Heart left ventricle (tissue), 16 donors: ENCODE measurements at regions not wholly inside any gene's neighbourhood (a gene's known extent, or its start where the extent isn't known, plus 50 kb on each side); places are given as distances from the start of the nearest gene placed in this dataset.

Experiments used
- ATAC-seq, 4 donors: fragments of 200-7000 bp; cut with Tn5 transposase; one replicate each; pipeline ENCODE4 v1.9.1; 2020 to 2022; ENCODE audit warnings: moderate library complexity in 4 of 4, mild to moderate bottlenecking in 3 of 4, moderate number of reproducible peaks in 1 of 4
- DNase-seq, 5 donors: peaks; one replicate each; pipeline ENCODE4 v3.0.0-alpha.2; 2020
- H3K27ac ChIP-seq, 12 donors: fragments of 200-600 bp; sonication (generic) in 4 of 12; one replicate each; pipeline versions ENCODE4 v1.5.0 to v1.8.0; 2016 to 2022; ENCODE audit warnings: mild to moderate bottlenecking in 2 of 12
- H3K27me3 ChIP-seq, 9 donors: fragments of 200-600 bp; sonication (generic) in 2 of 9; one replicate each; pipeline versions ENCODE4 v1.5.1 to v1.8.0; 2016 to 2022; ENCODE audit warnings: mild to moderate bottlenecking in 3 of 9
- H3K36me3 ChIP-seq, 9 donors: fragments of 200-600 bp; sonication (generic) in 2 of 9; one replicate each; pipeline versions ENCODE4 v1.5.0 to v1.8.0; 2018 to 2022; ENCODE audit warnings: mild to moderate bottlenecking in 2 of 9
- H3K4me1 ChIP-seq, 12 donors: fragments of 200-600 bp; sonication (generic) in 4 of 12; one replicate each; pipeline versions ENCODE4 v1.5.0 to v1.8.0; 2016 to 2022; ENCODE audit warnings: mild to moderate bottlenecking in 3 of 12
- H3K4me3 ChIP-seq, 12 donors: fragments of 200-600 bp; sonication (generic) in 4 of 12; one replicate each; pipeline versions ENCODE4 v1.5.0 to v1.8.0; 2017 to 2022; ENCODE audit warnings: mild to moderate bottlenecking in 9 of 12, moderate library complexity in 4 of 12
- H3K9me3 ChIP-seq, 12 donors: fragments of 200-600 bp; sonication (generic) in 4 of 12; one replicate each; pipeline versions ENCODE4 v1.5.0 to v1.8.0; 2016 to 2022; ENCODE audit warnings: mild to moderate bottlenecking in 1 of 12
- POLR2A ChIP-seq, 2 donors: fragments of 450-650 bp; IDR thresholded peaks; one replicate each; pipeline ENCODE4 v1.6.1; 2017; ENCODE audit warnings: antibody characterized with exemption in 2 of 2, mild to moderate bottlenecking in 2 of 2, moderate library complexity in 2 of 2
- WGBS, 4 donors: extraction: QIAGEN DNeasy Blood & Tissue Kit in 2 of 4; methylation state at CpG; one replicate each; pipeline versions ENCODE4 v1.1.5 to v1.1.7; 2013 to 2018; 5-methylcytosine and 5-hydroxymethylcytosine counted together
- intact Hi-C, 10 donors: fragments of 100-400 bp; cut with DNase I; formaldehyde crosslinking; loops; one replicate each; pipeline versions ENCODE4 v1.11.1 to v1.14.2; 2022
- TF ChIP-seq, protein P1 (sequence below), 12 donors: fragments of 200-600 bp; sonication (generic) in 4 of 12; IDR thresholded peaks; one replicate each; pipeline versions ENCODE4 v1.5.0 to v1.8.0; 2018 to 2022; ENCODE audit warnings: antibody characterized with exemption in 12 of 12, mild to moderate bottlenecking in 5 of 12
- donor health status: ischemic (EF 13 %, LVEDD 7.1; RV severe dilation, severe dysfunction).
- donor health status: healthy with polysubstance abuse.
- donor health status: DM: no; HTN: yes; CAD: no.
- donor health status: DM: no; HTN: no; CAD: no.
- donor health status: ischemic (EF 25% LVEDD 6.9; RV normal size, moderate dysfunction).
- donor health status: ischemic (EF 25% LVEDD 5.7; RV mildly dilated, moderate dysfunction).
- donor health status: healthy.
- donor health status: DM: yes; HTN: yes; CAD: no.
- donor health status: ischemic (EF 35%, LVEDD 5.7; RV mildly dilated, moderate dysfunction).
- donor health status: nonischemic (EF 11% LVEDD 7.7; RV severe dilation, severe dysfunction).
- donor health status: DM: yes; HTN: yes; CAD: no.
- donor health status: PGD.
- donor health status: ischemic (EF 29% LVEDD 5.4; RV normal size, mild dysfunction).
- donor health status: nonischemic (EF 23%, LVEDD 6.1; RV moderate dilation, normal function).

DNA sequence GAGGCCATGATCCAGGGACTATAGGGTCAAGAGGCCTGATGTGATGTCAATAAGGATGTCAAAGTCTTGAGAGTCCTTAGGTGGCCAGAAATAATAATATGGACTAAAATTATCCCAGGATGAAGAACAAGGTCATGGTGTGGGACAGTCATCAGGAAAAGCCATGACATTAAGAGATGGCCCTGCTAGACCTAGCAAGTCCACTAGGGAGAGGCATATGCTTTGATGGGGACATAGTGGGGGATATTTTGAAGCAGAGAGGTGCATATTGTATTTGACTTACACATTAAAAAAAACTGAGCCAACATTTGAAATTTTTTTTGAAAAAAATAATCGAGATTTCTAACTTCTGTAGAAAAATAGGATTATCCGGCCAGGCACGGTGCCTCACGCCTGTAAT lies 53.3 kb upstream of the CXCR4 start:
- DNase-seq = no peak
- no peaks in the 10 kb centered on the region for H3K9me3 ChIP-seq
- peaks cover 0 to 4% (median 0%) of the 10 kb centered on the region in 12 donors for H3K4me1 ChIP-seq
- H3K4me3 ChIP-seq = no peak overlapping the region
- intact Hi-C loops = no loop called here
- H3K36me3 ChIP-seq = no peaks in the 10 kb centered on the region
- TF ChIP-seq, protein P1, sequence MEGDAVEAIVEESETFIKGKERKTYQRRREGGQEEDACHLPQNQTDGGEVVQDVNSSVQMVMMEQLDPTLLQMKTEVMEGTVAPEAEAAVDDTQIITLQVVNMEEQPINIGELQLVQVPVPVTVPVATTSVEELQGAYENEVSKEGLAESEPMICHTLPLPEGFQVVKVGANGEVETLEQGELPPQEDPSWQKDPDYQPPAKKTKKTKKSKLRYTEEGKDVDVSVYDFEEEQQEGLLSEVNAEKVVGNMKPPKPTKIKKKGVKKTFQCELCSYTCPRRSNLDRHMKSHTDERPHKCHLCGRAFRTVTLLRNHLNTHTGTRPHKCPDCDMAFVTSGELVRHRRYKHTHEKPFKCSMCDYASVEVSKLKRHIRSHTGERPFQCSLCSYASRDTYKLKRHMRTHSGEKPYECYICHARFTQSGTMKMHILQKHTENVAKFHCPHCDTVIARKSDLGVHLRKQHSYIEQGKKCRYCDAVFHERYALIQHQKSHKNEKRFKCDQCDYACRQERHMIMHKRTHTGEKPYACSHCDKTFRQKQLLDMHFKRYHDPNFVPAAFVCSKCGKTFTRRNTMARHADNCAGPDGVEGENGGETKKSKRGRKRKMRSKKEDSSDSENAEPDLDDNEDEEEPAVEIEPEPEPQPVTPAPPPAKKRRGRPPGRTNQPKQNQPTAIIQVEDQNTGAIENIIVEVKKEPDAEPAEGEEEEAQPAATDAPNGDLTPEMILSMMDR (IDR thresholded peaks at IDR 0.05) = no peak
- TF ChIP-seq POLR2A (IDR thresholded peaks at IDR 0.05) = no peak
- peaks cover 0 to 4% (median 0%) of the 10 kb centered on the region in 9 donors for H3K27me3 ChIP-seq
- no peak overlapping the region for H3K27ac ChIP-seq
- ATAC-seq = no peak
- 93 to 96% (median 94%) methylated on average over 4 of the region's 4 CpGs for WGBS, 4 donors

DNA sequence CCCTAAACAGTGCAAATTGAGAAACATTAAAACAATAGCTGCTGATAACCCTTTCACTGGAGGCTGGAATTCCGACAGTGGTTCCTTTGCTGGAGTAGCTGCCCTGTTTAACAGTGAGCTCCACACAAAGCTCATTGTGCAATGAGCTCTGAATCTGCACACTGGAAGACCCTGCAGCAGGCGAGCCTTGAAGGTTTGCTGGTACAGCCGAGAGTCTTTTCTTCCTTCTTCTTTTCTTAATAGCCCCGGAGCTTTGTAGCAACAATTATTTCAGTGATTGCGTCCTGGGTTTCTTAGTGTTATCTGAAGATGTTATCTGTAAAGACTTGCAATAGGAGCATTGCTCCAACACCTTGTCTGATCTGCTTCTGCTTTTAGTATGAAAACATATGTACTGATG lies 50.8 kb upstream of the CXCR4 start:
- intact Hi-C loops = no loop called here
- peaks cover 0 to 3% (median 0%) of the 10 kb centered on the region in 12 donors for H3K4me1 ChIP-seq

DNA sequence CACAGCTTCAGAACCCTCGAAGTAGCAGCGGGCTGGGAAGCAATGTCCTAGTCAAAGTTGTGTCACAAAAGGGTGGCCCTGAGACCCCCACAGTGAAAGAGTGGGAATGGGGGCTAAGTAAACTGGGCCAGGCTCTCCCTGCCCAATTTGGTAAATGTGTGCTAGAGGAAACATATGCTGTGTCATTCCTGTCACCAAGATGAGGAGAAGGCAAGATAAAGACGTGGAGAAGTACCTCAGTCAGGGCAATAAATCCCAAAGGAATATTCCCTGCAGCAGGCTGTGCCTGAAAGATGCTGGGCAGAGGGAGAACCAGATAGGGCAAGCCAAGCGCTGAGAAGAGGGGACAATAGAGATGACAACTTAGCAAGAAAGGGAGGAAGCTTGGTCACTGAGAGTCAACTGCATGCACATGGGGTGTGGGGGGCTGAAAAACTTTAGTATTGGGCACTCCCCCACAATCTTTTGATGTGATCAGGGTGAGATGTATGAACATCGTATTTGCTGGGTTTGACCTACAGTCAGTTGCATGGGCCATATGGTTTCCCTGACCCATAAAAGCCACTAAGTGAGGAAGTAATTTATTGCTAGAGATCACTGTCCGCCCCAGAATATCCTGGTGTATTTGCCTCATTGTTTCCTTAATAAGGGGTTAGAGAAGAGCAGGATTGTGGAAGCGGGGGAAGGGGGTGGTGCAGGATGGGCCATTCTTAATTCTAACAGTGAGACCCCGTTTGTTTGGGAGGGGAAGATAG lies 49.9 kb upstream of the CXCR4 start:
- no peak for DNase-seq
- Histone ChIP-seq H3K4me3 (no peak overlapping the region), H3K36me3 (no peaks in the 10 kb centered on the region), H3K4me1 (peaks cover 0 to 3% (median 0%) of the 10 kb centered on the region in 12 donors), H3K27me3 (peaks cover 0 to 4% (median 0%) of the 10 kb centered on the region in 9 donors), H3K9me3 (peaks cover 0 to 4% (median 0%) of the 10 kb centered on the region in 12 donors), H3K27ac (no peak overlapping the region)
- intact Hi-C loops = no loop called here
- WGBS, 4 donors = 59 to 66% (median 64%) methylated on average over 8 of the region's 8 CpGs
- no peak for ATAC-seq
- TF ChIP-seq POLR2A (IDR thresholded peaks at IDR 0.05) = no peak
- TF ChIP-seq, protein P1 (IDR thresholded peaks at IDR 0.05) = no peak

More for the DNA sequence above, 50.8 kb upstream of the CXCR4 start:
- no peak overlapping the region for H3K27ac ChIP-seq
- no peak for TF ChIP-seq POLR2A (IDR thresholded peaks at IDR 0.05)
- TF ChIP-seq, protein P1 (IDR thresholded peaks at IDR 0.05) = no peak
- WGBS, 4 donors = 52 to 65% (median 55%) methylated on average over 5 of the region's 5 CpGs
- no peaks in the 10 kb centered on the region for H3K9me3 ChIP-seq
- no peaks in the 10 kb centered on the region for H3K36me3 ChIP-seq
- ATAC-seq (no peak), DNase-seq (no peak)
- H3K4me3 ChIP-seq = no peak overlapping the region
- H3K27me3 ChIP-seq = peaks cover 0 to 4% (median 0%) of the 10 kb centered on the region in 9 donors
